CD4-positive, alpha-beta T cell (primary cell): ENCODE measurements at regions not wholly inside any gene's neighbourhood (a gene's known extent, or its start where the extent isn't known, plus 50 kb on each side); places are given as distances from the start of the nearest gene placed in this dataset.

Source experiments
- ATAC-seq: fragments of 200-7000 bp; cut with Tn5 transposase; one replicate; pipeline ENCODE4 v1.10.0; 2022; ENCODE audit warnings: mild to moderate bottlenecking; ENCODE audit not compliant: poor library complexity
- CTCF ChIA-PET: fragments of 350-600 bp; sonication (Branson Sonifier 250); formaldehyde crosslinking; loops from one replicate; lab custom pipeline; 2021; ENCODE audit warnings: antibody characterized with exemption, inconsistent platforms; lab: Charles Lee
- POLR2A ChIA-PET: fragments of 350-600 bp; sonication (Branson Sonifier 250); formaldehyde crosslinking; loops from one replicate; lab custom pipeline; 2021; ENCODE audit warnings: antibody characterized with exemption, inconsistent platforms; lab: Charles Lee
- DNase-seq, 14 experiments: peaks; one replicate each; pipeline ENCODE4 v3.0.0-alpha.2; 2013 to 2020; ENCODE audit warnings: mixed read lengths in 2 of 14
- H3K27ac ChIP-seq, 2 donors: one replicate each; pipeline versions ENCODE4 v1.5.1 to v1.7.0; 2013; ENCODE audit warnings: low read length in 2 of 2, low read depth in 1 of 2, mild to moderate bottlenecking in 1 of 2
- H3K27me3 ChIP-seq, 2 experiments: 1 replicate in 1 of 2; 2 replicates in 1 of 2; pipeline versions ENCODE4 v1.6.1 to v1.7.0; 2013; ENCODE audit warnings: low read length in 2 of 2, control low read depth in 1 of 2, mild to moderate bottlenecking in 1 of 2, moderate library complexity in 1 of 2; ENCODE audit not compliant: insufficient read depth in 2 of 2, control insufficient read depth in 1 of 2
- H3K36me3 ChIP-seq: one replicate; pipeline ENCODE4 v1.6.1; 2013; ENCODE audit warnings: low read length, control low read depth; ENCODE audit not compliant: insufficient read depth
- H3K4me1 ChIP-seq: one replicate; pipeline ENCODE4 v1.6.1; 2013; ENCODE audit warnings: low read length, control low read depth; ENCODE audit not compliant: insufficient read depth
- H3K4me3 ChIP-seq: one replicate; pipeline ENCODE4 v1.5.1; 2013; ENCODE audit warnings: mild to moderate bottlenecking, low read length, moderate library complexity
- H3K9me3 ChIP-seq, 2 experiments: 1 replicate in 1 of 2; 2 replicates in 1 of 2; pipeline versions ENCODE4 v1.6.1 to v1.7.0; 2013; ENCODE audit warnings: low read length in 2 of 2, mild to moderate bottlenecking in 2 of 2, control low read depth in 1 of 2, moderate library complexity in 1 of 2; ENCODE audit not compliant: control insufficient read depth in 1 of 2, insufficient read depth in 1 of 2
- H3K27ac Mint-ChIP-seq: one replicate; pipeline ENCODE4 v1.8.0; 2020; ENCODE audit warnings: mixed read lengths
- H3K27me3 Mint-ChIP-seq: one replicate; pipeline ENCODE4 v1.8.0; 2021; ENCODE audit warnings: mixed read lengths
- H3K36me3 Mint-ChIP-seq: one replicate; pipeline ENCODE4 v1.8.0; 2021; ENCODE audit warnings: low read depth, mixed read lengths
- H3K4me1 Mint-ChIP-seq: one replicate; pipeline ENCODE4 v1.8.0; 2021; ENCODE audit warnings: low read depth, mixed read lengths
- H3K4me3 Mint-ChIP-seq: one replicate; pipeline ENCODE4 v1.8.0; 2020; ENCODE audit warnings: mild to moderate bottlenecking, mixed read lengths
- H3K9me3 Mint-ChIP-seq: one replicate; pipeline ENCODE4 v1.8.0; 2020; ENCODE audit warnings: mixed read lengths
- intact Hi-C, 2 experiments: fragments of 100-400 bp; cut with DNase I in 1 of 2; cut with micrococcal nuclease in 1 of 2; formaldehyde crosslinking; loops; one replicate each; pipeline versions ENCODE4 v1.15.1 to v1.9.0; 2023 to 2025; cut with DNase I, micrococcal nuclease
- TF ChIP-seq, protein P1 (sequence below): fragments of 200-600 bp; IDR thresholded peaks from one replicate; pipeline ENCODE4 v1.8.0; 2022; ENCODE audit warnings: antibody characterized with exemption, mild to moderate bottlenecking

DNA sequence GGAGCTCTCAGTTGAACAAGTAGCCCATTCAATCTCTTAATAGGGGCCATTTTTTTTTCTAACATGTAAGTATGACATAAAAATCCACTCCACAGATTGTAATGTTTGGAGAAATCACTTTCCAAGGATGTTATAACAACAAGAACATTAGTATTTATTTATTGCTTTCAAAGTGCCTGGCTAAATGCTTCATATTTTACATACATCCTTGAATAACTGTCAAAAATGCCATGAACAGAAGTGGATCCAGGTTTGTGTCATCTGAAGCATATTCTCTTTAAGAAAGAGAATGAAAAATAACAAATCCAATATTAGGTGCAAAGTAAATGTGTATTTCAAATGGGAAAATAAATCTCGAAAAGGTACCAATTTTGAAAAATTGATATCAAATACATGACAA, 344.0 kb upstream of the FAT3 start:
- TF ChIP-seq, protein P1, sequence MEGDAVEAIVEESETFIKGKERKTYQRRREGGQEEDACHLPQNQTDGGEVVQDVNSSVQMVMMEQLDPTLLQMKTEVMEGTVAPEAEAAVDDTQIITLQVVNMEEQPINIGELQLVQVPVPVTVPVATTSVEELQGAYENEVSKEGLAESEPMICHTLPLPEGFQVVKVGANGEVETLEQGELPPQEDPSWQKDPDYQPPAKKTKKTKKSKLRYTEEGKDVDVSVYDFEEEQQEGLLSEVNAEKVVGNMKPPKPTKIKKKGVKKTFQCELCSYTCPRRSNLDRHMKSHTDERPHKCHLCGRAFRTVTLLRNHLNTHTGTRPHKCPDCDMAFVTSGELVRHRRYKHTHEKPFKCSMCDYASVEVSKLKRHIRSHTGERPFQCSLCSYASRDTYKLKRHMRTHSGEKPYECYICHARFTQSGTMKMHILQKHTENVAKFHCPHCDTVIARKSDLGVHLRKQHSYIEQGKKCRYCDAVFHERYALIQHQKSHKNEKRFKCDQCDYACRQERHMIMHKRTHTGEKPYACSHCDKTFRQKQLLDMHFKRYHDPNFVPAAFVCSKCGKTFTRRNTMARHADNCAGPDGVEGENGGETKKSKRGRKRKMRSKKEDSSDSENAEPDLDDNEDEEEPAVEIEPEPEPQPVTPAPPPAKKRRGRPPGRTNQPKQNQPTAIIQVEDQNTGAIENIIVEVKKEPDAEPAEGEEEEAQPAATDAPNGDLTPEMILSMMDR = no peak
- H3K4me3 ChIP-seq = no peak overlapping the region

DNA sequence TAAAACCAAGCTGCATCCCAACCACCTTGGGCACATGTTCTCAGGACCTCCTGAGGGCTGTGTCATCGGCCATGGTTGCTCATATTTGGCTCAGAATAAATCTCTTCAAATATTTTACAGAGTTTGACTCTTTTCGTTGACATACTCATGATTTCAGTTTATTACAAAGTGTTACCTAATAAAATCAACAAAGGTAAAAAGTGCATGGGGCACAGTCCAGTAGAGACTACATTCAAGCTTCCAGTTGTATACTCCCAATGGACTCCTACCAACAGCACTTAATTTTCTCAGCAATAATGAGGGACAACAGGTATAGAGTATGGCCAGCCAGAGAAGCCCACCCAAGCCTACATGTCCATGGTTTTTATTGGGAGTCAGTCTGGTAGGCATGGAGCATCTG, 347.9 kb upstream of the FAT3 start:
- POLR2A ChIA-PET = no interaction called here
- no peak overlapping the region for H3K27ac Mint-ChIP-seq
- DNase-seq (no peak), ATAC-seq (no peak)
- H3K27me3 Mint-ChIP-seq = no peaks in the 10 kb centered on the region
- intact Hi-C loops = no loop called here
- H3K4me1 Mint-ChIP-seq = no peaks in the 10 kb centered on the region
- CTCF ChIA-PET = no interaction called here
- H3K36me3 Mint-ChIP-seq = no peaks in the 10 kb centered on the region
- H3K4me3 ChIP-seq = no peak overlapping the region
- TF ChIP-seq, protein P1 = no peak
- no peaks in the 10 kb centered on the region for H3K36me3 ChIP-seq
- no peaks in the 10 kb centered on the region for H3K4me1 ChIP-seq
- H3K27me3 ChIP-seq = no peaks in the 10 kb centered on the region
- H3K27ac ChIP-seq = no peak overlapping the region
- no peaks in the 10 kb centered on the region for H3K9me3 Mint-ChIP-seq
- H3K9me3 ChIP-seq = peaks cover 0 to 4% of the 10 kb centered on the region in 2 experiments
- H3K4me3 Mint-ChIP-seq = no peak overlapping the region

More for the DNA sequence above, 344.0 kb upstream of the FAT3 start:
- H3K27ac Mint-ChIP-seq = no peak overlapping the region
- POLR2A ChIA-PET = no interaction called here
- no peaks in the 10 kb centered on the region for H3K36me3 Mint-ChIP-seq
- no peaks in the 10 kb centered on the region for H3K4me1 Mint-ChIP-seq
- Histone ChIP-seq H3K36me3 (no peaks in the 10 kb centered on the region), H3K9me3 (no peaks in the 10 kb centered on the region), H3K27ac (no peak overlapping the region), H3K27me3 (no peaks in the 10 kb centered on the region), H3K4me1 (no peaks in the 10 kb centered on the region)
- ATAC-seq (no peak), DNase-seq (no peak)
- CTCF ChIA-PET = no interaction called here
- intact Hi-C loops = no loop called here
- H3K9me3 Mint-ChIP-seq = no peaks in the 10 kb centered on the region
- H3K4me3 Mint-ChIP-seq = no peak overlapping the region
- no peaks in the 10 kb centered on the region for H3K27me3 Mint-ChIP-seq

DNA sequence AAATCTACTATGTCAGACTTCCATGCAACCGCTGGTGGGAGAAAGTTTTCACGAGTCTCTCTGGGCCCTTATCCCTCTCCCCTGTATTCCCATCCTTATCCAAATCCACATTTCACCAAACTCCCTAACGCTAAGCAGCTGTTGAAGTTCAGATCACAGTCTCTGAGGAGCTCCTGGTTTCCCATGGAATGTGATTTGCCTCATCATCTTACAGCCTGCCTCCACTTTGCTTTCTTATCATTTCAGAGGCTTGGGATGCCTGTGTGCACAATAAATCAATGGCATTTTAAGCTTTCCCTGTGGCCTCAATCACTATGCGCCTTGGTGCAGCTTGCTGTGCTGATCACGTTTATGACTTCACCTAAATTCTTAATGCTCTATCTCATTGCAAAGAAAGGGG, 352.4 kb upstream of the FAT3 start:
- H3K27ac ChIP-seq = no peak overlapping the region
- ChIA-PET CTCF (interaction anchor here (1.1 kb wide), 1 partner anchor 12 kb away, joined by 4 read pairs; no protein-coding TSS in a partner anchor), POLR2A (no interaction called here)
- H3K36me3 ChIP-seq = no peaks in the 10 kb centered on the region
- Mint-ChIP-seq H3K4me1 (no peaks in the 10 kb centered on the region), H3K27me3 (no peaks in the 10 kb centered on the region), H3K27ac (no peak overlapping the region), H3K36me3 (no peaks in the 10 kb centered on the region), H3K4me3 (no peak overlapping the region), H3K9me3 (peaks cover 8% of the 10 kb centered on the region)
- H3K4me3 ChIP-seq = no peak overlapping the region
- no peak for DNase-seq
- no peaks in the 10 kb centered on the region for H3K27me3 ChIP-seq
- intact Hi-C loops = no loop called here
- ATAC-seq = no peak
- TF ChIP-seq, protein P1 = no peak
- H3K9me3 ChIP-seq = peaks cover 0 to 4% of the 10 kb centered on the region in 2 experiments
- no peaks in the 10 kb centered on the region for H3K4me1 ChIP-seq
